Breast epithelium (tissue), 3 donors: ENCODE measurements at regions not wholly inside any gene's neighbourhood (a gene's known extent, or its start where the extent isn't known, plus 50 kb on each side); places are given as distances from the start of the nearest gene placed in this dataset.

Experiments used
- CTCF ChIP-seq, 3 donors: fragments of 450-650 bp; IDR thresholded peaks; one replicate each; pipeline ENCODE4 v1.5.1; 2016 to 2017; ENCODE audit warnings: antibody characterized with exemption in 3 of 3, mild to moderate bottlenecking in 3 of 3, moderate library complexity in 3 of 3
- POLR2A ChIP-seq: fragments of 450-650 bp; IDR thresholded peaks from one replicate; pipeline ENCODE4 v1.6.1; 2016; ENCODE audit warnings: antibody characterized with exemption, mild to moderate bottlenecking, moderate library complexity

- TF ChIP-seq CTCF (IDR thresholded peaks at IDR 0.05) (no peak), POLR2A (no peak)
Observed at GRCh38 chr4:92251711-92252110, 52.1 kb upstream of the GRID2 start.
